Stimulated activated naive B cell treated with anti-CD40 and anti-IgM and Interleukin-4, amounts not matched to agents 10 μg/mL and 1 μg/mL and 100 μg/mL, for 72 hours (primary cell): ENCODE measurements at regions not wholly inside any gene's neighbourhood (a gene's known extent, or its start where the extent isn't known, plus 50 kb on each side); places are given as distances from the start of the nearest gene placed in this dataset.

Source experiments
- ATAC-seq, 2 donors: fragments of 150-1000 bp; cut with Tn5 transposase; replicated peaks; 2 replicates each; pipeline ENCODE4 v1.10.0; 2021; ENCODE audit warnings: moderate library complexity in 1 of 2
- DNase-seq: peaks from one replicate; pipeline ENCODE4 v3.0.0; 2021
- H3K27ac Mint-ChIP-seq: one replicate; pipeline ENCODE4 v1.8.0; 2022; ENCODE audit warnings: mild to moderate bottlenecking, mixed read lengths
- H3K27me3 Mint-ChIP-seq, 2 donors: one replicate each; pipeline ENCODE4 v1.8.0; 2022; ENCODE audit warnings: mixed read lengths in 2 of 2
- H3K36me3 Mint-ChIP-seq, 2 donors: one replicate each; pipeline ENCODE4 v1.8.0; 2022; ENCODE audit warnings: mixed read lengths in 2 of 2, mild to moderate bottlenecking in 1 of 2
- H3K4me1 Mint-ChIP-seq, 2 donors: one replicate each; pipeline ENCODE4 v1.8.0; 2022; ENCODE audit warnings: mixed read lengths in 2 of 2, mild to moderate bottlenecking in 1 of 2
- H3K4me3 Mint-ChIP-seq, 2 donors: one replicate each; pipeline ENCODE4 v1.8.0; 2022; ENCODE audit warnings: mild to moderate bottlenecking in 2 of 2, mixed read lengths in 2 of 2, moderate library complexity in 1 of 2
- H3K9me3 Mint-ChIP-seq, 2 donors: one replicate each; pipeline ENCODE4 v1.8.0; 2022; ENCODE audit warnings: mixed read lengths in 2 of 2, mild to moderate bottlenecking in 1 of 2

GRCh38 chr2:64750001-64750816, 96.5 kb upstream of the SERTAD2 start:
- DNase-seq (no peak), ATAC-seq (no peak)
- H3K27ac Mint-ChIP-seq: peak overlapping the region; percentile 95

GRCh38 chr2:64750817-64751285, 97.1 kb upstream of the SERTAD2 start:
- peak; percentile 98 for DNase-seq
- H3K4me3 Mint-ChIP-seq: peak overlapping the region; percentile 95 to 100
- no peaks in the 10 kb centered on the region for H3K27me3 Mint-ChIP-seq
- no peaks in the 10 kb centered on the region for H3K9me3 Mint-ChIP-seq
- peaks cover 12 to 19% of the 10 kb centered on the region in 2 donors for H3K4me1 Mint-ChIP-seq
- no peaks in the 10 kb centered on the region for H3K36me3 Mint-ChIP-seq
- peak; percentile 87 to 88 for ATAC-seq
- peak overlapping the region; percentile 95 for H3K27ac Mint-ChIP-seq

More at GRCh38 chr2:64750001-64750816, 96.5 kb upstream of the SERTAD2 start:
- Mint-ChIP-seq H3K4me3 (peak overlapping the region; percentile 95 to 100), H3K9me3 (no peaks in the 10 kb centered on the region), H3K27me3 (no peaks in the 10 kb centered on the region), H3K4me1 (peaks cover 12 to 19% of the 10 kb centered on the region in 2 donors), H3K36me3 (no peaks in the 10 kb centered on the region)

- Mint-ChIP-seq H3K4me3 (peak overlapping the region; percentile 95 to 100), H3K9me3 (no peaks in the 10 kb centered on the region), H3K36me3 (no peaks in the 10 kb centered on the region), H3K27me3 (no peaks in the 10 kb centered on the region), H3K4me1 (peaks cover 12 to 19% of the 10 kb centered on the region in 2 donors), H3K27ac (peak overlapping the region; percentile 88)
- DNase-seq: no peak
- ATAC-seq: peak; percentile 79 to 81
Measured at GRCh38 chr2:64751286-64752260, 97.9 kb upstream of the SERTAD2 start.

- H3K4me1 Mint-ChIP-seq: peaks cover 12 to 18% of the 10 kb centered on the region in 2 donors
Measured at GRCh38 chr2:64753399-64753798, 99.7 kb upstream of the SERTAD2 start.

GRCh38 chr2:64754570-64754969, 100.9 kb upstream of the SERTAD2 start:
- Mint-ChIP-seq H3K27me3 (no peaks in the 10 kb centered on the region), H3K27ac (no peak overlapping the region), H3K4me3 (no peak overlapping the region), H3K9me3 (no peaks in the 10 kb centered on the region), H3K4me1 (peaks cover 8 to 10% of the 10 kb centered on the region in 2 donors), H3K36me3 (peaks cover 0 to 1% of the 10 kb centered on the region in 2 donors)
- ATAC-seq (no peak), DNase-seq (no peak)

More at GRCh38 chr2:64753399-64753798, 99.7 kb upstream of the SERTAD2 start:
- Mint-ChIP-seq H3K9me3 (no peaks in the 10 kb centered on the region), H3K27me3 (no peaks in the 10 kb centered on the region), H3K27ac (no peak overlapping the region), H3K36me3 (peaks cover 0 to 1% of the 10 kb centered on the region in 2 donors), H3K4me3 (no peak overlapping the region)
- ATAC-seq: no peak
- no peak for DNase-seq

GRCh38 chr2:64757126-64757525, 103.4 kb upstream of the SERTAD2 start:
- peaks cover 1 to 3% of the 10 kb centered on the region in 2 donors for H3K4me1 Mint-ChIP-seq
- no peaks in the 10 kb centered on the region for H3K27me3 Mint-ChIP-seq
- DNase-seq (no peak), ATAC-seq (no peak)
- no peak overlapping the region for H3K4me3 Mint-ChIP-seq
- H3K27ac Mint-ChIP-seq: no peak overlapping the region
- peaks cover 3% of the 10 kb centered on the region in 2 donors for H3K36me3 Mint-ChIP-seq
- H3K9me3 Mint-ChIP-seq: no peaks in the 10 kb centered on the region

- Mint-ChIP-seq H3K9me3 (no peaks in the 10 kb centered on the region), H3K27ac (no peak overlapping the region), H3K27me3 (no peaks in the 10 kb centered on the region), H3K4me3 (no peak overlapping the region), H3K4me1 (peaks cover 3 to 9% of the 10 kb centered on the region in 2 donors), H3K36me3 (peaks cover 3% of the 10 kb centered on the region in 2 donors)
- no peak for ATAC-seq
- DNase-seq: no peak
Measured at GRCh38 chr2:64760128-64760527, 106.4 kb upstream of the SERTAD2 start.

- H3K36me3 Mint-ChIP-seq: peaks cover 2 to 3% of the 10 kb centered on the region in 2 donors
- H3K27me3 Mint-ChIP-seq: no peaks in the 10 kb centered on the region
- H3K4me3 Mint-ChIP-seq: no peak overlapping the region
- ATAC-seq: no peak
- no peak overlapping the region for H3K27ac Mint-ChIP-seq
- DNase-seq: no peak
- no peaks in the 10 kb centered on the region for H3K9me3 Mint-ChIP-seq
- peaks cover 6 to 13% of the 10 kb centered on the region in 2 donors for H3K4me1 Mint-ChIP-seq
Measured at GRCh38 chr2:64762301-64762997, 108.7 kb upstream of the SERTAD2 start.

- Mint-ChIP-seq H3K4me3 (no peak overlapping the region), H3K9me3 (no peaks in the 10 kb centered on the region), H3K27ac (no peak overlapping the region), H3K27me3 (no peaks in the 10 kb centered on the region), H3K4me1 (peaks cover 7 to 17% of the 10 kb centered on the region in 2 donors), H3K36me3 (peaks cover 2 to 3% of the 10 kb centered on the region in 2 donors)
- DNase-seq: no peak
- ATAC-seq: no peak
Measured at GRCh38 chr2:64763126-64763525, 109.4 kb upstream of the SERTAD2 start.

GRCh38 chr2:64765160-64765805, 111.6 kb upstream of the SERTAD2 start:
- H3K36me3 Mint-ChIP-seq: peaks cover 2 to 3% of the 10 kb centered on the region in 2 donors
- no peak overlapping the region for H3K27ac Mint-ChIP-seq
- peaks cover 18 to 33% of the 10 kb centered on the region in 2 donors for H3K4me1 Mint-ChIP-seq

GRCh38 chr2:64766841-64767669, 113.3 kb upstream of the SERTAD2 start:
- Mint-ChIP-seq H3K4me1 (peaks cover 18 to 33% of the 10 kb centered on the region in 2 donors), H3K27me3 (no peaks in the 10 kb centered on the region), H3K4me3 (peak overlapping the region; percentile 78 to 92), H3K36me3 (no peaks in the 10 kb centered on the region), H3K9me3 (peaks cover 0 to 6% of the 10 kb centered on the region in 2 donors), H3K27ac (peak overlapping the region; percentile 97)
- no peak for DNase-seq
- peak; percentile 53 to 54 for ATAC-seq

More at GRCh38 chr2:64765160-64765805, 111.6 kb upstream of the SERTAD2 start:
- ATAC-seq (no peak), DNase-seq (no peak)
- Mint-ChIP-seq H3K4me3 (no peak overlapping the region), H3K9me3 (no peaks in the 10 kb centered on the region), H3K27me3 (no peaks in the 10 kb centered on the region)

GRCh38 chr2:64767670-64768468, 114.2 kb upstream of the SERTAD2 start:
- H3K27me3 Mint-ChIP-seq: no peaks in the 10 kb centered on the region
- DNase-seq (peak; percentile 75), ATAC-seq (peak; percentile 91 to 92)
- H3K36me3 Mint-ChIP-seq: no peaks in the 10 kb centered on the region
- H3K4me1 Mint-ChIP-seq: peaks cover 18 to 32% of the 10 kb centered on the region in 2 donors
- H3K4me3 Mint-ChIP-seq: peak overlapping the region; percentile 78 to 92
- peak overlapping the region; percentile 97 for H3K27ac Mint-ChIP-seq
- H3K9me3 Mint-ChIP-seq: peaks cover 0 to 6% of the 10 kb centered on the region in 2 donors
